GM23338 (cell line): ENCODE measurements at regions not wholly inside any gene's neighbourhood (a gene's known extent, or its start where the extent isn't known, plus 50 kb on each side); places are given as distances from the start of the nearest gene placed in this dataset.

ENCODE experiments used
- CREB1 ChIP-seq: fragments of 250-450 bp; sonication (Bioruptor Pico); IDR thresholded peaks from 2 replicates; pipeline ENCODE4 v1.5.0; 2020; ENCODE audit warnings: low read depth, mild to moderate bottlenecking, moderate library complexity
- EZH2 ChIP-seq: fragments of 200-600 bp; sonication (generic); IDR thresholded peaks from one replicate; pipeline ENCODE4 v1.8.0; 2017; ENCODE audit warnings: antibody characterized with exemption, mild to moderate bottlenecking, low read depth; ENCODE audit not compliant: unreplicated experiment
- EZH2phosphoT487 ChIP-seq: fragments of 200-600 bp; sonication (generic); IDR thresholded peaks from one replicate; pipeline ENCODE4 v1.8.1; 2018; ENCODE audit warnings: antibody characterized with exemption; ENCODE audit not compliant: unreplicated experiment
- JUNB ChIP-seq: IDR thresholded peaks from one replicate; pipeline ENCODE4 v1.6.1; 2016; ENCODE audit warnings: antibody characterized with exemption; ENCODE audit not compliant: unreplicated experiment
- POLR2AphosphoS5 ChIP-seq: IDR thresholded peaks from 2 replicates; pipeline ENCODE4 v1.6.1; 2016; ENCODE audit warnings: antibody characterized with exemption, low read depth
- TF ChIP-seq, protein P1 (sequence below), 2 experiments: fragments of 200-600 bp in 1 of 2; sonication (generic) in 1 of 2; conservative IDR thresholded peaks; 2 replicates each; pipeline versions ENCODE4 v1.5.1 to v1.6.1; 2016 to 2017; ENCODE audit warnings: antibody characterized with exemption in 2 of 2, low read depth in 2 of 2, mild to moderate bottlenecking in 2 of 2, moderate library complexity in 1 of 2

DNA sequence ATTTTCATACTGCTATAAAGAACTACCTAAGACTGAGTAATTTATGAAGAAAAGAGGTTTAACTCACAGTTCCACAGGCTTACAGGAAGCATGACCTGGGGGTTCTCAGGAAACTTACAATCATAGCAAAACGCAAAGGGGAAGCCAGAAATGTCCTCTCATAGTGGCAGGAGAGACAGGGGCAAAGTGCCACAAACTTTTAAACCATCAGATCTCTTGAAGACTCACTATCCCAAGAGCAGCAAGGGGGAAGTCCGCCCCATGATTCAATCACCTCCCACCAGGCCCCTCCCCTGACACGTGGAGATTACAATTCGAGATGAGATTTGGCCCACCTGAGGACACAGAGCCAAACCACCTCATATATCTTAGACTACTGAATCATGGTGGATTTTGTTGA is 198.7 kb downstream of the KCTD12 start:
- TF ChIP-seq JUNB = no peak
- TF ChIP-seq, protein P1, sequence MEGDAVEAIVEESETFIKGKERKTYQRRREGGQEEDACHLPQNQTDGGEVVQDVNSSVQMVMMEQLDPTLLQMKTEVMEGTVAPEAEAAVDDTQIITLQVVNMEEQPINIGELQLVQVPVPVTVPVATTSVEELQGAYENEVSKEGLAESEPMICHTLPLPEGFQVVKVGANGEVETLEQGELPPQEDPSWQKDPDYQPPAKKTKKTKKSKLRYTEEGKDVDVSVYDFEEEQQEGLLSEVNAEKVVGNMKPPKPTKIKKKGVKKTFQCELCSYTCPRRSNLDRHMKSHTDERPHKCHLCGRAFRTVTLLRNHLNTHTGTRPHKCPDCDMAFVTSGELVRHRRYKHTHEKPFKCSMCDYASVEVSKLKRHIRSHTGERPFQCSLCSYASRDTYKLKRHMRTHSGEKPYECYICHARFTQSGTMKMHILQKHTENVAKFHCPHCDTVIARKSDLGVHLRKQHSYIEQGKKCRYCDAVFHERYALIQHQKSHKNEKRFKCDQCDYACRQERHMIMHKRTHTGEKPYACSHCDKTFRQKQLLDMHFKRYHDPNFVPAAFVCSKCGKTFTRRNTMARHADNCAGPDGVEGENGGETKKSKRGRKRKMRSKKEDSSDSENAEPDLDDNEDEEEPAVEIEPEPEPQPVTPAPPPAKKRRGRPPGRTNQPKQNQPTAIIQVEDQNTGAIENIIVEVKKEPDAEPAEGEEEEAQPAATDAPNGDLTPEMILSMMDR (conservative IDR thresholded peaks at IDR 0.05; ENCODE audit: low read depth in 2 of 2) = no peak
- no peak for TF ChIP-seq CREB1 (CRISPR knock-in tag)
- no peak for TF ChIP-seq EZH2
- TF ChIP-seq POLR2AphosphoS5 = no peak
- no peak for TF ChIP-seq EZH2phosphoT487
